B cell (primary cell): ENCODE measurements at regions not wholly inside any gene's neighbourhood (a gene's known extent, or its start where the extent isn't known, plus 50 kb on each side); places are given as distances from the start of the nearest gene placed in this dataset.

Experiments used
- CTCF ChIP-seq: fragments of 200-600 bp; IDR thresholded peaks from one replicate; pipeline ENCODE4 v1.8.0; 2022; ENCODE audit warnings: antibody characterized with exemption, mild to moderate bottlenecking
- EZH2 ChIP-seq: IDR thresholded peaks from 2 replicates; pipeline ENCODE4 v1.6.1; 2012; ENCODE audit warnings: borderline replicate concordance, low read depth, mild to moderate bottlenecking, moderate library complexity, low read length; ENCODE audit not compliant: insufficient read depth, poor library complexity, severe bottlenecking

- TF ChIP-seq CTCF (no peak), EZH2 (no peak)
These were observed 117.6 kb upstream of the PWP1 start for GRCh38 chr12:107567876-107568619.
